ENCODE measurements at regions not wholly inside any gene's neighbourhood (a gene's known extent, or its start where the extent isn't known, plus 50 kb on each side); places are given as distances from the start of the nearest gene placed in this dataset.

GRCh38 chr18:46243095-46243494 lies 138.9 kb downstream of the HAUS1 start:
- TF ChIP-seq POLR2A (IDR thresholded peaks at IDR 0.05; ENCODE audit: low read length): no peak
- TF ChIP-seq GATA1 (IDR thresholded peaks at IDR 0.05; ENCODE audit: low read depth, low read length): no peak

All from erythroblast (primary cell).